Left ventricle myocardium inferior (tissue), 1 donor: ENCODE measurements at regions not wholly inside any gene's neighbourhood (a gene's known extent, or its start where the extent isn't known, plus 50 kb on each side); places are given as distances from the start of the nearest gene placed in this dataset.

ENCODE experiments used
- DNase-seq: peaks from one replicate; pipeline ENCODE4 v3.0.0-alpha.2; 2020
- H3K27ac ChIP-seq: fragments of 200-600 bp; replicated peaks from 2 replicates; pipeline ENCODE4 v1.8.0; 2021
- H3K27me3 ChIP-seq: fragments of 200-600 bp; 2 replicates; pipeline ENCODE4 v1.8.0; 2021; ENCODE audit warnings: low read depth
- H3K36me3 ChIP-seq: fragments of 200-600 bp; 2 replicates; pipeline ENCODE4 v1.8.0; 2021
- H3K4me1 ChIP-seq: fragments of 200-600 bp; 2 replicates; pipeline ENCODE4 v1.8.0; 2021
- H3K4me3 ChIP-seq: fragments of 200-600 bp; 2 replicates; pipeline ENCODE4 v1.8.0; 2021; ENCODE audit warnings: mild to moderate bottlenecking, moderate library complexity
- H3K9me3 ChIP-seq: fragments of 200-600 bp; replicated peaks from 2 replicates; pipeline ENCODE4 v1.8.0; 2021
- intact Hi-C: fragments of 100-400 bp; cut with micrococcal nuclease; formaldehyde crosslinking; loops from one replicate; pipeline ENCODE4 v1.11.0; 2022
- TF ChIP-seq, protein P1 (sequence below): fragments of 200-600 bp; IDR thresholded peaks from 2 replicates; pipeline ENCODE4 v1.8.0; 2021; ENCODE audit warnings: antibody characterized with exemption, mild to moderate bottlenecking, borderline replicate concordance
- donor health status: DM: no; HTN: yes; CAD: no; lungs with severe emphysema.

DNA sequence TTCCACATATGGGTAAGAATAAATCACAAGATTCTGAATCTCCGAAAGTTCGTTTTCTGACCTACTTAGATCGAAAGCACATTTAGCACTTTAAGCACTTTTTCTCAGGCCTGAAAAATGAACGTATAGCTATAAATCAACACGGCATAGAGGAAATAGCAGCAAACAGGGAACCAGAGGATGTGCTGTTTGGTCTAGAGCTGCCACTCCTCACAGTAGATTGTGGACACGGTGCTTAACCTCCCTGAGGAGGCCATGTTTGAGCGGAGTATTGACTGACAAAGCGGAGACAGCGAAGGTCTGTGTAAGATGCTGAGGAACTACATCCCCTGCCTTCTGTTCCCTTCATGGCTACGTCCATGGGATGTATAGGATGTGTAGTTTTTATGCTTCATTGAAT lies 452.8 kb upstream of the NCAM2 start:
- H3K27me3 ChIP-seq, result no peaks in the 10 kb centered on the region
- H3K9me3 ChIP-seq, result peaks cover 4% of the 10 kb centered on the region
- DNase-seq, result no peak
- H3K27ac ChIP-seq, result no peak overlapping the region
- H3K4me1 ChIP-seq, result no peaks in the 10 kb centered on the region
- H3K36me3 ChIP-seq, result no peaks in the 10 kb centered on the region
- TF ChIP-seq, protein P1, sequence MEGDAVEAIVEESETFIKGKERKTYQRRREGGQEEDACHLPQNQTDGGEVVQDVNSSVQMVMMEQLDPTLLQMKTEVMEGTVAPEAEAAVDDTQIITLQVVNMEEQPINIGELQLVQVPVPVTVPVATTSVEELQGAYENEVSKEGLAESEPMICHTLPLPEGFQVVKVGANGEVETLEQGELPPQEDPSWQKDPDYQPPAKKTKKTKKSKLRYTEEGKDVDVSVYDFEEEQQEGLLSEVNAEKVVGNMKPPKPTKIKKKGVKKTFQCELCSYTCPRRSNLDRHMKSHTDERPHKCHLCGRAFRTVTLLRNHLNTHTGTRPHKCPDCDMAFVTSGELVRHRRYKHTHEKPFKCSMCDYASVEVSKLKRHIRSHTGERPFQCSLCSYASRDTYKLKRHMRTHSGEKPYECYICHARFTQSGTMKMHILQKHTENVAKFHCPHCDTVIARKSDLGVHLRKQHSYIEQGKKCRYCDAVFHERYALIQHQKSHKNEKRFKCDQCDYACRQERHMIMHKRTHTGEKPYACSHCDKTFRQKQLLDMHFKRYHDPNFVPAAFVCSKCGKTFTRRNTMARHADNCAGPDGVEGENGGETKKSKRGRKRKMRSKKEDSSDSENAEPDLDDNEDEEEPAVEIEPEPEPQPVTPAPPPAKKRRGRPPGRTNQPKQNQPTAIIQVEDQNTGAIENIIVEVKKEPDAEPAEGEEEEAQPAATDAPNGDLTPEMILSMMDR, result no peak
- intact Hi-C loops, result no loop called here
- no peak overlapping the region for H3K4me3 ChIP-seq

DNA sequence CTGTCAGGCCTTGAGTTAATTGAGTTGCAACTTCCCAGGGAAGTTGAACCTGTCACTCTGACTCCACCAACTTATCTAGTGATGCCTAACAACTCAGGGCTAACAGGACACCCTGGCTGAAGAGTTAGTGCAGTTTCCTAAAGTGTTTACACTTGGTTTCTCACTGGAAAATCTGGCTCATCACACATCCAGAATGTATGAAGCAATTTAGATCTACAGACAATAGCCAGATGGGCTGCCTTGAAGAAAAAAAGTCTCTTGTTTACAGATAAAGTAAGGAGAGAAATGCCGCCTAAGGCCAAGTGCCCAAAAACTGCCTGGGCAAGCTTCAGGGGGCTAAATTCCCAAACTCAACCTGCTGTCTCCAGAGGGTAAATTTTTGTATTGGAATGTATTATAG lies 446.3 kb upstream of the NCAM2 start:
- Histone ChIP-seq H3K36me3 (no peaks in the 10 kb centered on the region), H3K27ac (no peak overlapping the region), H3K4me1 (no peaks in the 10 kb centered on the region), H3K9me3 (peaks cover 4% of the 10 kb centered on the region), H3K4me3 (no peak overlapping the region), H3K27me3 (no peaks in the 10 kb centered on the region)
- TF ChIP-seq, protein P1, result no peak
- no peak for DNase-seq
- intact Hi-C loops, result no loop called here

DNA sequence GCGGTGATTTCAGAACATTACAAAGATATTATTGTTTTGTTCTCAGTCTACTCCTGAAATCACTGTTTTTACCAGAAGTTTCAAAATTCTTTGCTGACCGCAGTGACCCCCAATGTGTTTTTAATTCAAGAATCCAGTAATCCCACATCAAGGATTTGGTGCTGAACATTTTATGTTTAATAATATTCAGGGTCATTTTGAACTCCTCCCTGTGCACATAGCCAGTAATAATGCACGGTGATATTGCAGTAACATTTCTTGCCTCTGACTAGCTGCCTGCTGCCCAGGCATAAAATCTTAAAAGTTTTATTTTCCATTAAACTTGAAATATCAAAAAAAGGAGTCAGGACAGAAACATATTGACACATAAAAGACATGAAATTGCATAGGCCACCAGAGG lies 443.4 kb upstream of the NCAM2 start:
- Histone ChIP-seq H3K9me3 (no peaks in the 10 kb centered on the region), H3K4me3 (no peak overlapping the region), H3K4me1 (no peaks in the 10 kb centered on the region), H3K27me3 (no peaks in the 10 kb centered on the region), H3K36me3 (no peaks in the 10 kb centered on the region), H3K27ac (no peak overlapping the region)
- DNase-seq, result no peak
- TF ChIP-seq, protein P1, result no peak
- intact Hi-C loops, result no loop called here

DNA sequence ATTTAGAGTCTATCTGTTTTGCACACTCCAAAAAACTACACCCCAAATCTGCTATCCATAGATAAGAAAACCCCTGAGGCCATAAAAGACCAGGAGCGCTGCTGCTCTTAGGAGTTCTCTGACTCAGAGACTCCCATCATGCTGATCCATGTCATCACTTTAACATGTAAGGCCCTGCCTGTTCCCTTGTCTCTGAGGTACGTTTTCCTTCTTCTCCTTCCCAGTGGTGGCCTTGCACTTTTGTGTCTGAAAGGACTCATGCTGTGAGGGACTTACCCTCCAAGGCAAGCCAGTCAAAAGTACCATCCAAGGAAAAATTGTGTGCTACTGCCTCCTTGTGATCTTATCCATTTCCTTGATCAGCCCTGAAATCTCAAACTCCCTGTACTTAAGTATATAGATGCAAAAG lies 427.4 kb upstream of the NCAM2 start:
- H3K9me3 ChIP-seq, result peaks cover 6% of the 10 kb centered on the region
- intact Hi-C loops, result no loop called here
- DNase-seq, result no peak
- H3K27me3 ChIP-seq, result no peaks in the 10 kb centered on the region
- H3K36me3 ChIP-seq, result no peaks in the 10 kb centered on the region
- no peaks in the 10 kb centered on the region for H3K4me1 ChIP-seq
- TF ChIP-seq, protein P1, result no peak
- no peak overlapping the region for H3K27ac ChIP-seq
- no peak overlapping the region for H3K4me3 ChIP-seq

DNA sequence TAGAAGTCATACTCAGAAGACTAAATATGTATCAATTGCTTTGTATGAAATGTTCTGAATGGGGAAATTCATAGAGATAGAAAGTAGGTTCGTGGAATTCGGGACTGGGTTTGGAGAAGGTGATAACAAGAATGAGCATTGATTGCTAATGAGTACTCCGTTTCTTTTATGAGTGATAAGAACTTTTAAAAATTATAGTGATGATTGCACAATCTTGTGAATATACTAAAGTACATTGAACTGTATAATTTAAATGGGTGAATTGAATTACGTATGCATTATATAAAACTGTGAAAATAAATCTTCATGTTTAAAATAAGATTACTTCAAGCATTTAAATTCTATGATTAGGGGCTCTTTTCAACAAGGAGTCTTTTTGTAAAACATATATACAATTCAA lies 425.6 kb upstream of the NCAM2 start:
- H3K4me3 ChIP-seq, result no peak overlapping the region
- no peaks in the 10 kb centered on the region for H3K36me3 ChIP-seq
- no peaks in the 10 kb centered on the region for H3K27me3 ChIP-seq
- no peak for DNase-seq
- no peak overlapping the region for H3K27ac ChIP-seq
- TF ChIP-seq, protein P1, result no peak
- H3K4me1 ChIP-seq, result no peaks in the 10 kb centered on the region
- intact Hi-C loops, result no loop called here
- peaks cover 6% of the 10 kb centered on the region for H3K9me3 ChIP-seq

DNA sequence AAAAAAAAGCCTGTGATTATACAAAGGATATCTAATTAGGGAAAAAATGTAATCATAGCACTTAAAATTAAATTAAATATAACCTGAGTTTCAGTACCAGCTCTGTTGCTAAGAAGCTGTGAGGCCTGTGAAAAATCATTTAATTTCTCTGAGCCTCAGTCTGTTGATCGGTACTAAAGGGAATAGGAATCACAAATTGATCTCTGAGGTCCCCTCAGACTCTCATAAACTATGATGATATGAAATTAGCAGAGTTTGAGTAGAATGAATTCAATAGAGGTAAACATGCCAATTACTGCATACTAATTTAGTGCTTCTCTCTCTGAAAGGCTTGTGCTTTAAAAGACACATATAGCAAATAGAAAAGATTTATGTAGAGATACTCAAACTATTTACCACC lies 416.8 kb upstream of the NCAM2 start:
- Histone ChIP-seq H3K27me3 (no peaks in the 10 kb centered on the region), H3K4me1 (no peaks in the 10 kb centered on the region), H3K36me3 (no peaks in the 10 kb centered on the region), H3K9me3 (peaks cover 8% of the 10 kb centered on the region), H3K4me3 (no peak overlapping the region), H3K27ac (no peak overlapping the region)
- intact Hi-C loops, result no loop called here
- TF ChIP-seq, protein P1, result no peak
- no peak for DNase-seq
